ENCODE measurements at regions not wholly inside any gene's neighbourhood (a gene's known extent, or its start where the extent isn't known, plus 50 kb on each side); places are given as distances from the start of the nearest gene placed in this dataset.

DNA sequence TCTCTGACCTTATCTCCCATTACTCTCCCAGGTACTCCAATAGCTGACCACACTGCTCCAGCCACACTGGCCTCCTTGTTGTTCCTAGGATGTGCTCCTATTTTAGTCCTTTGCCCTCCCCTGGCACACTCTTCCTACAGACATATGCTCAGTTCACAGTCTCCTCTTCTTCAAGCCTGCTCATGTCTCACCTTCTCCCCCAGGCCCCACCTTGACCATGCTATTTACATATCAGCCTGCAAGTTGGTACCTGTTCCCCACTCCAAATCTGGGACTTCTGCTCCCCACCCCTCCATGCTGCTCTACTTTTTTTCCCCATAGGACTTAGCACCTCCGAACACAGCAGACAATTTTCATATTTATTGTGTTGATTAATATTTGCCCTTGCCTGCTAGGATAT, 84.9 kb upstream of the BCL6 start:
- H3K23me2 ChIP-seq (ENCODE audit: insufficient read length, low read depth, low read length, poor library complexity, severe bottlenecking) = no peaks in the 10 kb centered on the region
- no peak overlapping the region for H3K4ac ChIP-seq (ENCODE audit: low read depth, low read length)
- H3K4me3 Mint-ChIP-seq = no peak overlapping the region
- H3K27me3 Mint-ChIP-seq (ENCODE audit: low read depth) = no peaks in the 10 kb centered on the region
- peaks cover 0 to 5% (median 0%) of the 10 kb centered on the region in 3 experiments; a peak in 2 of 7 replicates for H3K36me3 Mint-ChIP-seq (ENCODE audit: insufficient read depth in 1 of 3, low read depth in 3 of 3)
- H3K79me2 ChIP-seq (ENCODE audit: insufficient read depth, low read length) = no peaks in the 10 kb centered on the region
- no peak overlapping the region for H3K27ac ChIP-seq (ENCODE audit: insufficient read length, low read depth, low read length)
- H3K27me3 ChIP-seq (ENCODE audit: insufficient read depth, low read length) = no peaks in the 10 kb centered on the region
- WGBS (ENCODE audit: extremely low coverage, insufficient read length, low lambda C conversion rate) = no CpG with 5 or more reads among the region's 1 CpG
- no peak overlapping the region for H2AK5ac ChIP-seq (ENCODE audit: insufficient read length, low read length)
- no peaks in the 10 kb centered on the region for H4K20me1 ChIP-seq (ENCODE audit: control insufficient read depth, insufficient read depth, insufficient read length)
- no peak for DNase-seq
- H3K27ac Mint-ChIP-seq = no peak overlapping the region
- H3K4me1 ChIP-seq (ENCODE audit: insufficient read depth, low read length) = no peaks in the 10 kb centered on the region
- no peak overlapping the region for H3K14ac ChIP-seq (ENCODE audit: insufficient read depth, low read length)
- no peak overlapping the region for H2BK120ac ChIP-seq (ENCODE audit: low read depth, low read length, poor library complexity, severe bottlenecking)
- no peaks in the 10 kb centered on the region for H3K4me1 Mint-ChIP-seq
- H3K4me2 ChIP-seq (ENCODE audit: insufficient read depth, insufficient read length, low read length) = no peak overlapping the region
- no peak overlapping the region for H3K56ac ChIP-seq (ENCODE audit: insufficient read length, low read depth, low read length)
- no peak overlapping the region for H2BK15ac ChIP-seq (ENCODE audit: low read depth, low read length)
- H3K9me3 ChIP-seq (ENCODE audit: control insufficient read depth, low read depth, low read length) = no peaks in the 10 kb centered on the region
- H2BK12ac ChIP-seq (ENCODE audit: insufficient read length, low read depth, low read length) = no peak overlapping the region
- TF ChIP-seq, protein P1, sequence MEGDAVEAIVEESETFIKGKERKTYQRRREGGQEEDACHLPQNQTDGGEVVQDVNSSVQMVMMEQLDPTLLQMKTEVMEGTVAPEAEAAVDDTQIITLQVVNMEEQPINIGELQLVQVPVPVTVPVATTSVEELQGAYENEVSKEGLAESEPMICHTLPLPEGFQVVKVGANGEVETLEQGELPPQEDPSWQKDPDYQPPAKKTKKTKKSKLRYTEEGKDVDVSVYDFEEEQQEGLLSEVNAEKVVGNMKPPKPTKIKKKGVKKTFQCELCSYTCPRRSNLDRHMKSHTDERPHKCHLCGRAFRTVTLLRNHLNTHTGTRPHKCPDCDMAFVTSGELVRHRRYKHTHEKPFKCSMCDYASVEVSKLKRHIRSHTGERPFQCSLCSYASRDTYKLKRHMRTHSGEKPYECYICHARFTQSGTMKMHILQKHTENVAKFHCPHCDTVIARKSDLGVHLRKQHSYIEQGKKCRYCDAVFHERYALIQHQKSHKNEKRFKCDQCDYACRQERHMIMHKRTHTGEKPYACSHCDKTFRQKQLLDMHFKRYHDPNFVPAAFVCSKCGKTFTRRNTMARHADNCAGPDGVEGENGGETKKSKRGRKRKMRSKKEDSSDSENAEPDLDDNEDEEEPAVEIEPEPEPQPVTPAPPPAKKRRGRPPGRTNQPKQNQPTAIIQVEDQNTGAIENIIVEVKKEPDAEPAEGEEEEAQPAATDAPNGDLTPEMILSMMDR (conservative IDR thresholded peaks at IDR 0.05) = no peak
- H3K18ac ChIP-seq (ENCODE audit: insufficient read length, low read depth, low read length) = no peak overlapping the region
- H3K9me3 Mint-ChIP-seq = peaks cover 0 to 5% of the 10 kb centered on the region in 2 experiments; a peak in 1 of 5 replicates
- no peaks in the 10 kb centered on the region for H3K79me1 ChIP-seq (ENCODE audit: insufficient read depth, low read depth, low read length, poor library complexity, severe bottlenecking)
- no peak overlapping the region for H2BK20ac ChIP-seq (ENCODE audit: low read depth, low read length, poor library complexity, severe bottlenecking)
- no peak overlapping the region for H2AFZ ChIP-seq (ENCODE audit: low read length)
- H3K9ac ChIP-seq (ENCODE audit: extremely low read depth, insufficient read length, low read length) = no peak overlapping the region
- H3K23ac ChIP-seq (ENCODE audit: insufficient read length, low read depth, low read length) = no peak overlapping the region
- no peak overlapping the region for H3T11ph ChIP-seq (ENCODE audit: low read length)
- H4K8ac ChIP-seq (replicated peaks; ENCODE audit: insufficient read length, low read depth, low read length) = no peak overlapping the region
- no peak overlapping the region for H4K91ac ChIP-seq (ENCODE audit: insufficient read length, low read depth, low read length)
- H4K5ac ChIP-seq (ENCODE audit: insufficient read length, low read depth, low read length) = no peak overlapping the region
- H2BK5ac ChIP-seq (ENCODE audit: insufficient read length, low read length) = no peak overlapping the region

Data from H9 (cell line).